Endothelial cell of hepatic sinusoid (primary cell): ENCODE measurements at regions not wholly inside any gene's neighbourhood (a gene's known extent, or its start where the extent isn't known, plus 50 kb on each side); places are given as distances from the start of the nearest gene placed in this dataset.

ENCODE experiments used
- in situ Hi-C: cut with HindIII; loops from 2 replicates; pipeline ENCODE4 v1.10.0; 2017; ENCODE audit warnings: low sequenced_read_pairs

- in situ Hi-C loops: no loop called here
These were observed 88.6 kb upstream of the SPRED1 start for GRCh38 chr15:38164061-38164460.

GRCh38 chr15:38164507-38164906 is 88.1 kb upstream of the SPRED1 start:
- in situ Hi-C loops: no loop called here

GRCh38 chr15:38168467-38169070 is 84.1 kb upstream of the SPRED1 start:
- in situ Hi-C loops: no loop called here

- in situ Hi-C loops: loop anchor here (5.0 kb wide), 1 partner anchor 40 kb away; no protein-coding TSS in a partner anchor
These were observed 80.7 kb upstream of the SPRED1 start for GRCh38 chr15:38171973-38172372.

- in situ Hi-C loops: loop anchor here (5.0 kb wide), 1 partner anchor 42 kb away; no protein-coding TSS in a partner anchor
These were observed 77.9 kb upstream of the SPRED1 start for GRCh38 chr15:38174691-38175090.

- in situ Hi-C loops: no loop called here
These were observed 76.5 kb upstream of the SPRED1 start for GRCh38 chr15:38176155-38176554.

GRCh38 chr15:38176691-38177090 is 75.9 kb upstream of the SPRED1 start:
- in situ Hi-C loops: no loop called here

GRCh38 chr15:38182900-38183299 is 69.7 kb upstream of the SPRED1 start:
- in situ Hi-C loops: no loop called here

GRCh38 chr15:38186507-38186906 is 66.1 kb upstream of the SPRED1 start:
- in situ Hi-C loops: no loop called here

GRCh38 chr15:38187630-38188313 is 64.9 kb upstream of the SPRED1 start:
- in situ Hi-C loops: no loop called here

GRCh38 chr15:38189671-38190295 is 62.9 kb upstream of the SPRED1 start:
- in situ Hi-C loops: no loop called here

GRCh38 chr15:38190501-38190900 is 62.1 kb upstream of the SPRED1 start:
- in situ Hi-C loops: no loop called here

- in situ Hi-C loops: no loop called here
These were observed 60.1 kb upstream of the SPRED1 start for GRCh38 chr15:38192496-38192895.

GRCh38 chr15:38193496-38193895 is 59.1 kb upstream of the SPRED1 start:
- in situ Hi-C loops: no loop called here

GRCh38 chr15:38195191-38195901 is 57.3 kb upstream of the SPRED1 start:
- in situ Hi-C loops: no loop called here

GRCh38 chr15:38196076-38196475 is 56.6 kb upstream of the SPRED1 start:
- in situ Hi-C loops: no loop called here

- in situ Hi-C loops: no loop called here
These were observed 55.1 kb upstream of the SPRED1 start for GRCh38 chr15:38197553-38197952.

GRCh38 chr15:38201714-38202113 is 50.9 kb upstream of the SPRED1 start:
- in situ Hi-C loops: no loop called here

GRCh38 chr15:38202361-38202760 is 50.3 kb upstream of the SPRED1 start:
- in situ Hi-C loops: no loop called here
